ENCODE measurements at regions not wholly inside any gene's neighbourhood (a gene's known extent, or its start where the extent isn't known, plus 50 kb on each side); places are given as distances from the start of the nearest gene placed in this dataset.

DNA sequence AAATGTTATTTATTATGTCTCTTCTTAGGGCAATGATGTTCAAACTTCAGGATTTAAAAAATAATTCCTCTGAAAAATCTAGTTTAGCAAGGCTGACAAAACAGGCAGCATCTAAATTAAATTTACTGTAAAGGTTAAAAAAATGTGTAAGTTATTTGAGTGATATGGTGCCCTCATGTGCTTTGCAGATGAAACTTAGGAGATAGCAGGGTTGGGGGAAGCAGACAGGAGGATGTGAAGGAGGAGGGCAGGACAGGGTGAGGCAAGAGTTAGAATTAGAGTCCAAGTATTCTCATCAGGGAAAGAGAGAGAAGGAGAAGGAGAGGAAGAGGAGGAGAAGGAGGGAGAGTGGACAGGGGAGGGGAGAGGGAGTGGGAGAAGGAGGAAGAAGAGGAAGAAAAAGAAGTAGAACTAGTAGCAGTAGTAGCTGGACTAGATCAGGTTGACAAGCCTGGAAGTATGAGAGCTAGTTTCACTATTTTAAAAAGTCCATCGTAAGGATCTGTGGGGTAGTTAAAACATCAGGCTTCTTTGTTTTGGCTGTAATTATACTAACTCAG, 141.2 kb upstream of the SESN3 start:
- no peaks in the 10 kb centered on the region for H3K9me3 ChIP-seq (ENCODE audit: control insufficient read depth in 1 of 2, insufficient read depth in 1 of 2, low read depth in 1 of 2, low read length in 2 of 2)
- H3K36me3 ChIP-seq (ENCODE audit: control insufficient read depth in 1 of 2, insufficient read depth in 2 of 2, low read length in 2 of 2), result no peaks in the 10 kb centered on the region
- intact Hi-C loops (cut with micrococcal nuclease), result no loop called here
- no peak for TF ChIP-seq TCF7L2 (IDR thresholded peaks at IDR 0.05; ENCODE audit: borderline replicate concordance, extremely low read depth, insufficient read depth, insufficient read length)
- TF ChIP-seq JUND (IDR thresholded peaks at IDR 0.05), result no peak
- no peak for TF ChIP-seq RAD21 (IDR thresholded peaks at IDR 0.05; ENCODE audit: low read depth)
- TF ChIP-seq EZH2phosphoT487 (IDR thresholded peaks at IDR 0.05; ENCODE audit: borderline replicate concordance), result no peak
- H2AFZ ChIP-seq (ENCODE audit: low read depth, low read length, poor library complexity, severe bottlenecking), result no peak overlapping the region
- DNase-seq (ENCODE audit: low read depth, low spot score), result no peak
- peaks cover 23% of the 10 kb centered on the region for H3K27me3 ChIP-seq (ENCODE audit: insufficient read depth, low read length)
- H3K9me2 ChIP-seq (ENCODE audit: insufficient read depth), result no peaks in the 10 kb centered on the region
- POLR2A ChIA-PET, result no interaction called here
- no peaks in the 10 kb centered on the region for H3K4me1 ChIP-seq (ENCODE audit: control insufficient read depth in 1 of 2, insufficient read depth in 2 of 2, low read length in 2 of 2)
- no peak overlapping the region for H3K4me3 ChIP-seq (replicated peaks in 1 of 2; ENCODE audit: low read depth in 1 of 2, low read length in 2 of 2)
- H4K20me1 ChIP-seq (ENCODE audit: insufficient read depth), result no peaks in the 10 kb centered on the region
- no peak overlapping the region for H3K9ac ChIP-seq (ENCODE audit: low read length)
- ATAC-seq, result no peak
- H3K4me2 ChIP-seq (ENCODE audit: low read length), result no peak overlapping the region
- CTCF ChIA-PET, result no interaction called here
- RAD21 ChIA-PET (ENCODE audit: low non-redundant PET in 1 of 2, low total read pairs in 2 of 2, uncharacterized antibody in 2 of 2, unreplicated experiment in 2 of 2), result no interaction called here
- no peaks in the 10 kb centered on the region for H3K79me2 ChIP-seq (ENCODE audit: insufficient read depth, low read length)
- no peak overlapping the region for H3K27ac ChIP-seq (ENCODE audit: low read depth, low read length)
- BruUV-seq (replicated peaks), result no TSS peak

DNA sequence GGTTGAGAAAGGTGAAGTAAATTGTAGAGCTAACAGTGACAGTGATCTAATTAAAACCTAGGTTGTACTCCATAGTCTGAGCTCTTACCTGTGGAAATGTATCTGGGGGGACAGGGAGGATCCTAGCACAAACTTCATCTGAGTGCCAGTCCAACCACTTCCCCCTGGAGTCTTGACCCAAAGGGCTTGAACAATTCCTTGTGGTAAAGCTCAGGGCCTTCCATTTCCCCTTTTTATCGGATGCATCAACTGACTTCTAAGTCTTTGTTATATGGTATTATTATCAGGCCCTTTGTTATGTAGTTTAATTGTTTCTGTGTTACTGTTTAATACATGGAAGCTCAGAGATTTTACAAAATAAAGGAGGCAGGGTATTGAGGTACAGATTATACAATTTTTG, 140.2 kb upstream of the SESN3 start:
- ChIA-PET RAD21 (ENCODE audit: low non-redundant PET in 1 of 2, low total read pairs in 2 of 2, uncharacterized antibody in 2 of 2, unreplicated experiment in 2 of 2) (no interaction called here), CTCF (no interaction called here), POLR2A (no interaction called here)
- H3K4me1 ChIP-seq (ENCODE audit: control insufficient read depth in 1 of 2, insufficient read depth in 2 of 2, low read length in 2 of 2), result no peaks in the 10 kb centered on the region
- H3K9me2 ChIP-seq (ENCODE audit: insufficient read depth), result no peaks in the 10 kb centered on the region
- ATAC-seq (no peak), DNase-seq (ENCODE audit: low read depth, low spot score) (no peak)
- no peak overlapping the region for H3K4me2 ChIP-seq (ENCODE audit: low read length)
- no peak overlapping the region for H2AFZ ChIP-seq (ENCODE audit: low read depth, low read length, poor library complexity, severe bottlenecking)
- H3K27ac ChIP-seq (ENCODE audit: low read depth, low read length), result no peak overlapping the region
- BruUV-seq (replicated peaks), result no TSS peak
- no peak overlapping the region for H3K9ac ChIP-seq (ENCODE audit: low read length)
- H3K36me3 ChIP-seq (ENCODE audit: control insufficient read depth in 1 of 2, insufficient read depth in 2 of 2, low read length in 2 of 2), result no peaks in the 10 kb centered on the region
- intact Hi-C loops (cut with micrococcal nuclease), result no loop called here
- H3K79me2 ChIP-seq (ENCODE audit: insufficient read depth, low read length), result no peaks in the 10 kb centered on the region
- no peaks in the 10 kb centered on the region for H3K9me3 ChIP-seq (ENCODE audit: control insufficient read depth in 1 of 2, insufficient read depth in 1 of 2, low read depth in 1 of 2, low read length in 2 of 2)
- H3K4me3 ChIP-seq (replicated peaks in 1 of 2; ENCODE audit: low read depth in 1 of 2, low read length in 2 of 2), result no peak overlapping the region
- no peaks in the 10 kb centered on the region for H4K20me1 ChIP-seq (ENCODE audit: insufficient read depth)
- peaks cover 16% of the 10 kb centered on the region for H3K27me3 ChIP-seq (ENCODE audit: insufficient read depth, low read length)
- no peak for TF ChIP-seq POLR2A (IDR thresholded peaks at IDR 0.05; ENCODE audit: borderline replicate concordance, extremely low read depth, insufficient read depth, insufficient read length)
- TF ChIP-seq, protein P1, sequence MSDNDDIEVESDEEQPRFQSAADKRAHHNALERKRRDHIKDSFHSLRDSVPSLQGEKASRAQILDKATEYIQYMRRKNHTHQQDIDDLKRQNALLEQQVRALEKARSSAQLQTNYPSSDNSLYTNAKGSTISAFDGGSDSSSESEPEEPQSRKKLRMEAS (IDR thresholded peaks at IDR 0.05), result no peak
- TF ChIP-seq, protein P2, sequence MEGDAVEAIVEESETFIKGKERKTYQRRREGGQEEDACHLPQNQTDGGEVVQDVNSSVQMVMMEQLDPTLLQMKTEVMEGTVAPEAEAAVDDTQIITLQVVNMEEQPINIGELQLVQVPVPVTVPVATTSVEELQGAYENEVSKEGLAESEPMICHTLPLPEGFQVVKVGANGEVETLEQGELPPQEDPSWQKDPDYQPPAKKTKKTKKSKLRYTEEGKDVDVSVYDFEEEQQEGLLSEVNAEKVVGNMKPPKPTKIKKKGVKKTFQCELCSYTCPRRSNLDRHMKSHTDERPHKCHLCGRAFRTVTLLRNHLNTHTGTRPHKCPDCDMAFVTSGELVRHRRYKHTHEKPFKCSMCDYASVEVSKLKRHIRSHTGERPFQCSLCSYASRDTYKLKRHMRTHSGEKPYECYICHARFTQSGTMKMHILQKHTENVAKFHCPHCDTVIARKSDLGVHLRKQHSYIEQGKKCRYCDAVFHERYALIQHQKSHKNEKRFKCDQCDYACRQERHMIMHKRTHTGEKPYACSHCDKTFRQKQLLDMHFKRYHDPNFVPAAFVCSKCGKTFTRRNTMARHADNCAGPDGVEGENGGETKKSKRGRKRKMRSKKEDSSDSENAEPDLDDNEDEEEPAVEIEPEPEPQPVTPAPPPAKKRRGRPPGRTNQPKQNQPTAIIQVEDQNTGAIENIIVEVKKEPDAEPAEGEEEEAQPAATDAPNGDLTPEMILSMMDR (IDR thresholded peaks at IDR 0.05 in 2 of 3, conservative IDR thresholded peaks at IDR 0.05 in 1 of 3; ENCODE audit: borderline replicate concordance in 1 of 3, insufficient read depth in 1 of 3, low read depth in 2 of 3, low read length in 2 of 3), result no peak
- TF ChIP-seq CBX3 (IDR thresholded peaks at IDR 0.05; ENCODE audit: low read depth), result no peak
- TF ChIP-seq EGR1 (IDR thresholded peaks at IDR 0.05; ENCODE audit: low read depth), result no peak
- no peak for TF ChIP-seq JUND (IDR thresholded peaks at IDR 0.05)
- no peak for TF ChIP-seq SP1 (IDR thresholded peaks at IDR 0.05; ENCODE audit: low read depth)
- TF ChIP-seq SIN3A (IDR thresholded peaks at IDR 0.05; ENCODE audit: low read depth), result no peak
- no peak for TF ChIP-seq ZNF274 (IDR thresholded peaks at IDR 0.05; ENCODE audit: low read depth, low read length)
- TF ChIP-seq RAD21 (IDR thresholded peaks at IDR 0.05; ENCODE audit: low read depth), result no peak
- TF ChIP-seq ELF1 (IDR thresholded peaks at IDR 0.05; ENCODE audit: borderline replicate concordance, low read depth), result no peak
- TF ChIP-seq POLR2AphosphoS5 (IDR thresholded peaks at IDR 0.05; ENCODE audit: low read depth, low read length), result no peak
- no peak for TF ChIP-seq CEBPB (IDR thresholded peaks at IDR 0.05; ENCODE audit: low read depth)
- no peak for TF ChIP-seq ZFX (IDR thresholded peaks at IDR 0.05)
- no peak for TF ChIP-seq EZH2phosphoT487 (IDR thresholded peaks at IDR 0.05; ENCODE audit: borderline replicate concordance)

All from HCT116 (cell line).